Small intestine (tissue), 7 donors: ENCODE measurements at regions not wholly inside any gene's neighbourhood (a gene's known extent, or its start where the extent isn't known, plus 50 kb on each side); places are given as distances from the start of the nearest gene placed in this dataset.

Source experiments
- DNase-seq, 2 donors: peaks; one replicate each; pipeline versions ENCODE4 v3.0.0 to v3.0.0-alpha.2; 2013
- FAIRE-seq: peaks from 2 replicates; lab custom pipeline; 2012; peaks lifted over from hg19 to GRCh38; lab: Jason Lieb, UNC
- H3K27ac ChIP-seq, 3 donors: one replicate each; pipeline ENCODE4 v1.5.1; 2013; ENCODE audit warnings: low read length in 2 of 3, mild to moderate bottlenecking in 2 of 3, control low read depth in 1 of 3, inconsistent platforms in 1 of 3, low read depth in 1 of 3, moderate library complexity in 1 of 3
- H3K27me3 ChIP-seq, 3 donors: one replicate each; pipeline ENCODE4 v1.6.1; 2013; ENCODE audit warnings: low read length in 3 of 3, inconsistent platforms in 1 of 3; ENCODE audit not compliant: control insufficient read depth in 3 of 3, insufficient read depth in 3 of 3
- H3K36me3 ChIP-seq, 3 donors: one replicate each; pipeline ENCODE4 v1.6.1; 2013; ENCODE audit warnings: low read length in 3 of 3, inconsistent platforms in 1 of 3, low read depth in 1 of 3, mild to moderate bottlenecking in 1 of 3, moderate library complexity in 1 of 3; ENCODE audit not compliant: control insufficient read depth in 3 of 3, insufficient read depth in 2 of 3
- H3K4me1 ChIP-seq, 3 donors: one replicate each; pipeline ENCODE4 v1.6.1; 2013; ENCODE audit warnings: low read length in 2 of 3, inconsistent platforms in 1 of 3, low read depth in 1 of 3, mild to moderate bottlenecking in 1 of 3, moderate library complexity in 1 of 3; ENCODE audit not compliant: control insufficient read depth in 3 of 3, insufficient read depth in 2 of 3
- H3K4me3 ChIP-seq, 3 donors: one replicate each; pipeline ENCODE4 v1.5.1; 2013; ENCODE audit warnings: low read length in 3 of 3, control low read depth in 1 of 3, inconsistent platforms in 1 of 3, low read depth in 1 of 3, mild to moderate bottlenecking in 1 of 3, moderate library complexity in 1 of 3
- H3K9me3 ChIP-seq, 2 donors: one replicate each; pipeline ENCODE4 v1.6.1; 2013; ENCODE audit warnings: low read depth in 1 of 2, low read length in 1 of 2; ENCODE audit not compliant: control insufficient read depth in 2 of 2, insufficient read depth in 1 of 2
- WGBS, 3 donors: extraction: QIAGEN DNeasy Blood & Tissue Kit; methylation state at CpG; one replicate each; pipeline ENCODE4 v1.1.7; 2013; 5-methylcytosine and 5-hydroxymethylcytosine counted together
- donor health status: healthy with polysubstance abuse.
- donor health status: control.
- donor health status: control.
- donor health status: Bipolar disorder and iron deficiency.
- donor health status: healthy.

DNA sequence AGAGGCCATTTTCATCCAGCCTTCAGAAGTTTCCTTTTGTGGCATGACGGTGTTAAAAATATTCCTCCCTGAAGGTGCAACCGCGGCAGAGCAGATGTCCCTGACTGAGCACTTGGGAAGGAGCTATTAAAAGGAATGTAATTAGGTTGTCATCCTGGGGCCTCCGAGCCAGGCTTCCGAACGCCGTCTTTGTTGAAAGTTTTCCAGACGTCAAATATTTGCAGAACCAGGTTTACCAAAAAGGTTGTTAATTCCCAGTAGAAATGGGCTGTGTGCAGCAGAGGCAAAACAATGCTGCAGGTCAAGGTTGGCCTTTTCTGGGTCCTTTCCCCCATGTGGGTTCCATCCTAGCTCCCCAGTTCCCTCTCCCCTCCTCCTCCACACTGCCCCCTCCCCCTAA, 88.8 kb upstream of the CALM2 start:
- WGBS, 3 donors, result 69 to 79% (median 75%) methylated on average over 8 of the region's 8 CpGs
- peaks cover 0 to 58% (median 3%) of the 10 kb centered on the region in 3 donors for H3K4me1 ChIP-seq
- no peak for FAIRE-seq

GRCh38 chr2:47264686-47265085, 88.4 kb upstream of the CALM2 start:
- H3K4me3 ChIP-seq, result no peak overlapping the region
- no peaks in the 10 kb centered on the region for H3K27me3 ChIP-seq
- H3K9me3 ChIP-seq, result no peaks in the 10 kb centered on the region
- DNase-seq (no peak), FAIRE-seq (no peak)
- no peaks in the 10 kb centered on the region for H3K36me3 ChIP-seq
- H3K27ac ChIP-seq, result peak overlapping the region in 1 of 3 donors; percentile 21
- peaks cover 0 to 53% (median 3%) of the 10 kb centered on the region in 3 donors for H3K4me1 ChIP-seq
- 91 to 95% (median 95%) methylated on average over 8 of the region's 8 CpGs for WGBS, 3 donors

More for the DNA sequence above, 88.8 kb upstream of the CALM2 start:
- no peak overlapping the region for H3K4me3 ChIP-seq
- H3K36me3 ChIP-seq, result no peaks in the 10 kb centered on the region
- H3K27me3 ChIP-seq, result no peaks in the 10 kb centered on the region
- no peak for DNase-seq
- no peaks in the 10 kb centered on the region for H3K9me3 ChIP-seq
- H3K27ac ChIP-seq, result no peak overlapping the region

GRCh38 chr2:47264143-47264542, 87.8 kb upstream of the CALM2 start:
- Histone ChIP-seq H3K4me3 (no peak overlapping the region), H3K4me1 (peaks cover 0 to 47% (median 0%) of the 10 kb centered on the region in 3 donors), H3K27ac (no peak overlapping the region), H3K36me3 (no peaks in the 10 kb centered on the region), H3K27me3 (no peaks in the 10 kb centered on the region), H3K9me3 (no peaks in the 10 kb centered on the region)
- FAIRE-seq (no peak), DNase-seq (peak in 1 of 2 donors; percentile 59)
- WGBS, 3 donors, result 62 to 85% (median 63%) methylated on average over 8 of the region's 8 CpGs

DNA sequence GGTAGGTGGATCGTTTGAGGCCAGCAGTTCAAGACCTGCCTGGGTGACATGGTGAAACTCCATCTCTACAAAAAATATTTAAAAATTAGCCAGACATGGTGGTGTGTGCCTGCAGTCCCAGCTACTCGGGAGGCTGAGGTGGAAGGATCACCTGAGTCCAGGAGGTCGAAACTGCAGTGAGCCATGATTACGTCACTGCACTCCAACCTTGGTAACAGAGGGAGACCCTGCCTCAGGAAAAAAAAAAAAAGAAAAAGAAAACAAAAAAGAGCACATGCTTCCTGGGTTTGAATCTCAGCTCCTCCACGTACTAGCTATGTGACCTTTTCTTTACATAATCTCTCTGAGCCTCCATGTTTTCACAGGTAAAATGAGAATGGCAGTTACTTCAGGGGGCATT, 86.3 kb upstream of the CALM2 start:
- FAIRE-seq (no peak), DNase-seq (no peak)
- Histone ChIP-seq H3K36me3 (no peaks in the 10 kb centered on the region), H3K27me3 (no peaks in the 10 kb centered on the region), H3K4me1 (peaks cover 0 to 35% (median 0%) of the 10 kb centered on the region in 3 donors), H3K27ac (no peak overlapping the region), H3K9me3 (no peaks in the 10 kb centered on the region), H3K4me3 (no peak overlapping the region)
- 93 to 94% (median 93%) methylated on average over 5 of the region's 5 CpGs for WGBS, 3 donors

DNA sequence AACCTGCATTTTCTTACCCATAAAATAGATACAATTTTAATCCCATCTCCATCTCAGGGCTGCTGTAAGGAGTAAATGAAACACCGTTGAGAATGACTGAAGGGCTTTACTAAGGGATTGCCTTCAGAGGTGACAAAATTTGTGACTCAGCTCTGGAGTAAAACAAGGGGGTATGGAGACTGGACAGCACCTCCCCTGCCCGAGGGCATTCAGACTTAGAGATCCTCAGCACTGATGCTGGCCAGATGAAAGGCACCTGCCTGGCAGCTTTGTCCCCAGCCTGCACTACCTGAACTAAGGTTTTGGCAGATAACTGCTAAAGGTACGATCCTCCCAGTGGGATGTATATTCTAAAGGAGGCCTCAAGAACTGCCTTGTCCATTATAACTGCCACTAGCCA, 84.7 kb upstream of the CALM2 start:
- H3K36me3 ChIP-seq, result no peaks in the 10 kb centered on the region
- DNase-seq (no peak), FAIRE-seq (no peak)
- H3K4me3 ChIP-seq, result no peak overlapping the region
- H3K9me3 ChIP-seq, result no peaks in the 10 kb centered on the region
- 75 to 83% (median 81%) methylated on average over 3 of the region's 3 CpGs for WGBS, 3 donors
- no peak overlapping the region for H3K27ac ChIP-seq
- peaks cover 0 to 26% (median 0%) of the 10 kb centered on the region in 3 donors for H3K4me1 ChIP-seq
- H3K27me3 ChIP-seq, result no peaks in the 10 kb centered on the region

DNA sequence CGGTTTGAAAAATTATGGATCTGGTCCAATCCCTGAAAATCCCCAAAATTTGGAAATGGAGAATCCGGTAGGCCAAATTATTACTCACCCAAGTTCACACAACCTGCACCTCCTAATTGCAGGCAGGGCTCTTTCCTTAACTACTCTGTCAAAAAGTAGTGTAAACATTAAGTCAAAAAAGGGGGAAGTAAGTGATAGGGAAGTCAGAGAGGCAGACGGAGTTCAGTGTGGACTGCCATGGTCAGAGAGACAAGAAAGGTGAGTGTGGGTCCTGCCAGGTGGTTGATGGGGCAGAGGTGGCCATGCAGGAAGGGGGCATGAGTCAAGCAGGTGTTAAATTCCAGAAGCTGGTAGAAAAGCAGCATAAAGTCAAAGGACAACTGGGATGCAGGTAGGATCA, 83.5 kb upstream of the CALM2 start:
- FAIRE-seq (no peak), DNase-seq (no peak)
- H3K4me3 ChIP-seq, result no peak overlapping the region
- H3K9me3 ChIP-seq, result no peaks in the 10 kb centered on the region
- H3K27ac ChIP-seq, result no peak overlapping the region
- 69 to 76% (median 71%) methylated on average over 3 of the region's 3 CpGs for WGBS, 3 donors
- H3K4me1 ChIP-seq, result peaks cover 0 to 15% (median 0%) of the 10 kb centered on the region in 3 donors
- no peaks in the 10 kb centered on the region for H3K36me3 ChIP-seq
- H3K27me3 ChIP-seq, result no peaks in the 10 kb centered on the region

GRCh38 chr2:47257946-47258348, 81.6 kb upstream of the CALM2 start:
- no peak for FAIRE-seq

GRCh38 chr2:47256416-47257087, 80.2 kb upstream of the CALM2 start:
- DNase-seq, result no peak
- WGBS, 3 donors, result 81 to 85% (median 84%) methylated on average over 9 of the region's 9 CpGs
- peaks cover 0 to 18% (median 1%) of the 10 kb centered on the region in 3 donors for H3K4me1 ChIP-seq

More at GRCh38 chr2:47257946-47258348, 81.6 kb upstream of the CALM2 start:
- Histone ChIP-seq H3K27me3 (no peaks in the 10 kb centered on the region), H3K4me3 (no peak overlapping the region), H3K27ac (no peak overlapping the region), H3K9me3 (no peaks in the 10 kb centered on the region), H3K36me3 (no peaks in the 10 kb centered on the region), H3K4me1 (peaks cover 0 to 15% (median 0%) of the 10 kb centered on the region in 3 donors)
- 58 to 89% (median 84%) methylated on average over 2 of the region's 2 CpGs for WGBS, 3 donors
- DNase-seq, result no peak

More at GRCh38 chr2:47256416-47257087, 80.2 kb upstream of the CALM2 start:
- Histone ChIP-seq H3K27ac (no peak overlapping the region), H3K4me3 (no peak overlapping the region), H3K9me3 (no peaks in the 10 kb centered on the region), H3K27me3 (no peaks in the 10 kb centered on the region), H3K36me3 (no peaks in the 10 kb centered on the region)
- FAIRE-seq, result no peak
